GM12801 (cell line): ENCODE measurements at regions not wholly inside any gene's neighbourhood (a gene's known extent, or its start where the extent isn't known, plus 50 kb on each side); places are given as distances from the start of the nearest gene placed in this dataset.

ENCODE experiments used
- CTCF ChIP-seq: IDR thresholded peaks from one replicate; pipeline ENCODE4 v1.5.1; 2011; ENCODE audit warnings: control low read depth; ENCODE audit not compliant: insufficient read length; ENCODE audit errors: extremely low read depth

GRCh38 chr3:26438981-26439884 is 183.3 kb upstream of the LRRC3B start:
- no peak for TF ChIP-seq CTCF

- TF ChIP-seq CTCF, result no peak
Observed at GRCh38 chr3:26449996-26450395, 172.6 kb upstream of the LRRC3B start.

- no peak for TF ChIP-seq CTCF
Observed at GRCh38 chr3:26452363-26452762, 170.2 kb upstream of the LRRC3B start.

GRCh38 chr3:26460985-26461384 is 161.6 kb upstream of the LRRC3B start:
- no peak for TF ChIP-seq CTCF

GRCh38 chr3:26472345-26472744 is 150.2 kb upstream of the LRRC3B start:
- TF ChIP-seq CTCF, result no peak

- no peak for TF ChIP-seq CTCF
Observed at GRCh38 chr3:26474706-26475105, 147.9 kb upstream of the LRRC3B start.

GRCh38 chr3:26480377-26480776 is 142.2 kb upstream of the LRRC3B start:
- no peak for TF ChIP-seq CTCF
